Fibroblast of skin of left biceps (primary cell): ENCODE measurements at regions not wholly inside any gene's neighbourhood (a gene's known extent, or its start where the extent isn't known, plus 50 kb on each side); places are given as distances from the start of the nearest gene placed in this dataset.
"Not testable (repeated sequence)": the region's sequence is repeated elsewhere in the genome, so short reads cannot be mapped to it uniquely, and the experiment has no call there.

Source experiments
- DNase-seq, 2 experiments: peaks; one replicate each; pipeline ENCODE4 v3.0.0-alpha.2; 2013; ENCODE audit warnings: low read depth in 2 of 2

DNA sequence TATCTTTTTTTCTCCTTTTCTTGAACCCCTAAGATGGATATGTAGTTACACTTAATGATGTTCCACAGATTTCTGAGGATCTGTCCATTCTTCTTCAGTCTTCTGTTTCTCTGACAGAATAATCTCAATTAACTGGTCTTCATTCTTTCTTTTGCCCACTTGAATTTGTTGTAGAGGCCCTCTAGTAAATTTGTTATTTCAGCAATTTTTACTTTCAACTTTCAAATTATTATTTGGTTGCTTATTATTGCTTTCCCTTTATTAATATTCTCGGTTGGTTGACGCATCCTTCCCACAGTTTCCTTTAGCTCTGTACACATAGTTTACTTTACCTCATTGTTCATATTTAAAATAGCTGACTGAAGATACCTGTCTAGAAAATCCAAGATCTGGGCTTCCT, 1013.7 kb upstream of the CNTN5 start:
- DNase-seq, result no peak

DNA sequence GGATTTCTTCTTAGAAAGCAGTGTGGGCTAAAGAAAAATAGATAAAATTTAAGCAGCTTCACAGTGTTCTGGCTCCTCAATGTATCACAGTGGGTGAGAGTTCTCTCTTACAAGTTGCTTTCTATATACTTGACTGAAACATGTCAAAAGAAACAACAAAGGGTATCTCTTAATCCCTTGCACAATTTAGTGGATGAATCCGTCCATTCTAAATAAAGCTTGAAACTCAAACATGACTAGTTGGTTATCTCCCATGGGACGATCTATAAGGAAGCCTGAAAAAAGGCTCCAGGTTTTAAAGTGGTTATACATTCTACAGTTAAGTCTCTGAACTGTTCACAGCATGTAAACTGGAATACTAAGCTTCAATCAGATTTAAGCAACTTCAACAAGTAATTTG, 993.1 kb upstream of the CNTN5 start:
- DNase-seq, result no peak

DNA sequence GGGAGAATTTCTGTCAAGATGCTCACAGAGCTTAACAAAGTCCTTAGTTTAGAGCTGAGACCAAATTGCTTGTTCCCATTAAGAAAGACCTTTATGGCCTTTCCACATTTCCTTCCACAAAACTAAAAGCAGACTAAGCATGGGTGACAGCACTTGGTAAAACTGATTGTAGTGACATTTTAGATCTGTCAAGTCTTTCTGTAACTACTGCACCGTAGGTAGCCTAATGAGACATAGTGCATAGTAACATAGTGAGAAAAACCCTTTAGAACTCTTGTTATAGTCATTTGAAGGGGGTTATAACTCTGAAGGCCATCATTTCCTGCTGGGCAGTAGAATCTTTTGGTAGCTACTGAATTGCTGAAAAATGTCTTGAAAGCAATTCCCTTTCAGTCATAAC, 990.9 kb upstream of the CNTN5 start:
- no peak for DNase-seq

DNA sequence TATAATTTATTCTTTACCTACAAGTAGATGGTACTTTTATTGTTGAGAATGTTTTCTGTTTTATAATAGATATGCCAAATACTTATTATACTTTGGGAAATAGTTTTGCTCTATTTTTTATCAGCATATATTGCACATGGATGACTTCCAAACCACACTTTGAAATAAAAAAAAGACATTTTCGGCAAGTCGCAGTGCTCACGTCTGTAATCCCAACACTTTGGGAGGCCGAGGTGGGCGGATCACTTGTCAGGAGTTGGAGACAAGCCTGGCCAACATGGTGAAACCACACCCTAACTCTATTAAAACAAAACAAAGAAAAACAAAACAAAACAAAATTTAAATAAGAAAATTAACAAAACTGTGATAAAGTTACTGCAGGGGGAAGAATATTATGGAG, 983.9 kb upstream of the CNTN5 start:
- DNase-seq, result no peak

DNA sequence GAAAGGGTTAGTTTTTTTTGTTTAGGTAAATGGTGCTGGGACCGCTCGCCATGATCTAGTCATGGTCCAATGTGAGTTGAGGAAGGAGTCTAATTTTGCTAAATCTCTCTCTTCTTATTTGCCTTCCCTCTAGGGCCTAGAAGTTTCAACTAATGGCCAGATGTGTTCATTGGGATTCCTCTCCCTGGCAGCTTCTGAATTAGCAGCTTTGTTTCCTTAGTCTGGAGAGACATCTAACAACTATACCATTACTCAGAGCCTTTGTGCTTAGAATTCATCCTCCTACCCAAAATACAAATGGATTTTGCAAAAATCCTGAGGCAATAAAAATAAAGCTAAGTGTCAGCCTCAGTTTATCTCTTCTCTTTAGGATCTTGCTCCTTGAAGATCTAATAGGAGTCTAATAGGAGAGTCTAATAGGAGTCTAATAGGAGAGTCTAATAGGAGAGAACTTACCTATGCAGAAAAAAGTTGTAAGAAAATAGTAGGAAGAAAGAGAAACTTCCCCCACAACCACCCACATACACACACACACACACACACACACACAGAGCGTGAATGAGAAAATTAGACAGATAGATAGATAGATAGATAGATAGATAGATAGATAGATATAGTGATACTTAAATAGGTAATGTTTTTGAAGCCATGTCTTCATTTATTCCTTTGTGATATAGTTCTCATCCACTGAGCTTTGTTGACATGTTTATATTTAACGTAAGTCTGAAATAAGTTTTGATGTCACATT, 980.5 kb upstream of the CNTN5 start:
- DNase-seq, result no peak

DNA sequence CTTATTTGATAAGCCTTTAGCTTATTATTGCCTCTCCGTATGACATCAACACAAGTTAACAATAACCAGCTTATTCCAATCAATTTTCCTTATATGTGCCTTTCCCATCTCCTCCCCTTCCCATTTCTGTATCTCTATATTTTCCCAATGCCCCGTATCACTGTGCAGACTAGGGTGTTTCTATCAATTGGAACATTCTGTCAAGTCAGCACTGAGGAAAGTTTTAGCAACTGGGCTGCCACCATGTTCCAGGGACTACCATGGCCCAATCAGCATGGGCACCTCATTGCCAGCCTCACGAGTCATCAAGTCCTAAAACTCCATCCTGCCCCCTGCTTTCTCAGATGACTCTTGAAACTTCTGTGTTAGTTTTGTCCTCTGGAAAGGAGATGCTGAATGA, 973.1 kb upstream of the CNTN5 start:
- no peak for DNase-seq

DNA sequence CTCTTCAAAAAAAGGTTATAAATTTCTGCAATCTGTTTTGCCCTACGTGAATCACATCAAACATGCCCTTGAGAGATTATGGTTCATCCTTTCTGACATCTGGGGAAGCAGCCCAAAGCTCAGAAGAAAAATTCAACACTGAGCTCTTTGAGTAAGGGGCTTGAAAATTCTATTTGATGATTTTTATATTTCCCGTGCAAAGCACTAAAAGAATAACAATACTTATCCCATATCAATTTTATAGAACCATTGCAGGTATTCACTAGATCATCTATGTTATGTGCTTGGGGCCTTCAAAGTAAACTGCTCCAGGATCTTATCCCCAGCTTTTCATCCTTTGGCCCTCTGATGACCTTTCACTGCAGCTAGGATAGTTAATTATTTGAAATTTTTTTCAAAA, 966.9 kb upstream of the CNTN5 start:
- DNase-seq, result no peak

DNA sequence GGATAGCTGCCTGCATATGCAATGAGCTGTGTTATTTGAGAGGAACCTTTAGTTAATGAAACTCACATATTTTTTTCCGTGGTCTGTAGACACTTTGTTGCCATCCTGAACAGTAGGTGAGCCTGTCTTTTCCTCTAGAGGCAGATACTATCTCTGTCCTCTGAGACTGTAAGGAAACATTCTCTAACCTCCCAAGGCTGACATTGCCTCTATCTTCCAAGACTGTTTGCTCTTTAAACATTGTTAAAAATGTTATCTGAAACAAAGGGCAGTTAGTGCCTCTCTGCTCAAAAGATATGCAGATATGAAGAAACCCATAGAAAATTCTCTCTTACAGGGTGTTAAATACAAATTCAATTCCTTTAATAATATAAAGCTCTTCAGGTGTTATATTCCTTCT, 963.8 kb upstream of the CNTN5 start:
- no peak for DNase-seq

DNA sequence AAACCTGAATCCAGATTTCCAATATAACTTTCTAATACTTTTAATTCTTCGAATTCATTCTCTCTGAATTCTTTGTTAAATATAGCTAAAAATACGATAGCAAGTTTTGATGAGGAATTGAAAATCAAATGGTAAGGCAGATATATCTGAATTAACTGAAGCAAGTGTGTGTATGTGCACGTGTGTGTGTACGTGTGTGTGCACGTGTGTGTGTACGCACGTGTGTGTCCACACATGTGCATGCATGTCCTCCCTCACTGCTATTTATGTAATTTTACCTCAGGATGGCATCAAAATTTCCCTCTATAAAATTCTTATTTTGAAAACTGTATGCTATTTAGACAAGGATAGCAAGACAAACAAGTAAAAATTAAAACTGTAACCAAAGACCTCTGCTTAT, 961.3 kb upstream of the CNTN5 start:
- no peak for DNase-seq

DNA sequence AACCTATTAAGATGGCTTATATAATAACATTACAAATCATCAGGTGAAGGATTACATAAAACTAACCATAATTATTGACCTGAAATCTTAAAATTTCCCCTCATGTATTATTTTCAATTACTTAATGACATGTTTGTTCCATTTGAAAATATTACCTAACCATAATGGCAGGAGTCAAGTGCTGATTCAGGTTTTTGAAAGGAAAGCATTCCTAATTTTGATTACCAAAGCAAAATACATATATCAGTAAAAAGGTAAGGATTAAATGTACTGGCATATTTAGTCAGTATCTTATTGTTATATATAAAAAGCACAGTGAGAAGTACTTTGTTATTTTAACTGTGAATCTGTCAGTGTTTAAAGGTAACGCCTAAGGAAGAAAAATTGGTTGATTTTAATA, 960.0 kb upstream of the CNTN5 start:
- no peak for DNase-seq

DNA sequence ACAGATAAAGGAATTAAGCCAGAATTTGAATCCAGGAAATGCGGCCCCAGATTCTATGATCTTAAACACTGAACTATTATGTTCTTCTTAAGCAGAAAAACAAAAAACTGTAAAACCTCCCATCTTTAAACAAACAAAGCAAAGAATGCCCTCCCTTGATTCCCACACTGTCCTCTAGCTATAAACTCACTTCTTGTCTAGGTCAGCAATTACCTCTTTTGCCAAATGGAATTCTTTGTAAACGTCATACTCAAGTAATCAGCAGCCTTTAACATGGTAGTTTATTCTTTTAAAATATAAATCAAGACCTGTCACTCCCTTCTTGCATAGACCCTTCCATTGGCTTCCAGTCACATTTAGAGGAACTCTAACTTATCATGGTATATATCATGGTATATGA, 958.9 kb upstream of the CNTN5 start:
- no peak for DNase-seq

DNA sequence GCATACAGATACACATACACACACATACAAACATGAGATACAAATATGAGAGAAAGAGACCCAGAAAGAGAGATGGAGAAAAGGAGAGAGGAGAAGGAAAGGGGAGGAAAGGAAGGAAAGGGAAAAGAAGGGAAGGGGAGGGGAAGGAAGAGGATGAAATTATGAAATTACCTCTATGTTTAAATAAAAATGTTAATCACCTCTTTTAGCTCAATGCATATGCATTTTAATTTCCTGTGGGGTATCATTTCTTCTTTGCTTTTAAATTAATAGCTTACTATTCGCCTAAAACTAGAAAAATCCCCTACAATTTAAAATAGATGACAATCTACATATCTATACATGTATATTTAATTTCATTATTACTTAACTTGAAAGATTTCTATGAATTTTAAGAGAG, 958.0 kb upstream of the CNTN5 start:
- DNase-seq, result no peak

DNA sequence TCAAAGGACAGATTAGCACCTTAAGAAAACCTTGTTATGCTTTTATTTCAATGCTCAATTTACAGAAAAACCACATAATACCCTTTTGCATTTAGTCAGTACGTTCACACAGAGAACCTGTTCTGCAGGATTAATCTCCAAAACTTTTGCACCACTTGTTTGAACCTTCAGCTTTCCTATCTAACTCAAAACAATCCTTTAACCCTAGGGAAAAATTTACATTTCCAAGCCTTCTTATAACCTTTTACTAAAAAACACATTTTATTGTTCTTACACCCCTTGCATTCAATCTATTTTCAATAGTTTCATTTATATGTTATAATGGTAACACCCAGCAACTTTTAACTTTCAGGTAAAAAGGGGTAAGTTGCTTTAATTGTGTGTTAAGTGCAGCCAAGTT, 952.5 kb upstream of the CNTN5 start:
- DNase-seq, result no peak

DNA sequence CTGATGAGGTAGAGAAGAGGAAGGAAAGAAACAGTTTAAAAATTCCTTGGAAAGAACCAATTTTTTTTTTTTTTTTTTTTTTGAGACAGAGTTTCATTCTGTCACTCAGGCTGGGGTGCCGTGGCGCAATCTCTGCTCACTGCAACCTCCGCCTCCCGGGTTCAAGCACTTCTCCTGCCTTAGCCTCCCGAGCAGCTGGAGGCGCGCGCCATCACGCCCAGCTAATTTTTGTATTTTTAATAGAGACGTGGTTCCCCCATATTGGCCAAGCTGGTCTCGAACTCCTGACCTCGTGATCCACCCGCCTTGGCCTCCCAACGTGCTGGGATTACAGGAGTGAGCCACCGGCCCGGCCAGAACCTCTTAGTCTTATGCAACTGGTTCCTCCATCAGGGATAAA, 951.6 kb upstream of the CNTN5 start:
- not testable (repeated sequence) for DNase-seq

DNA sequence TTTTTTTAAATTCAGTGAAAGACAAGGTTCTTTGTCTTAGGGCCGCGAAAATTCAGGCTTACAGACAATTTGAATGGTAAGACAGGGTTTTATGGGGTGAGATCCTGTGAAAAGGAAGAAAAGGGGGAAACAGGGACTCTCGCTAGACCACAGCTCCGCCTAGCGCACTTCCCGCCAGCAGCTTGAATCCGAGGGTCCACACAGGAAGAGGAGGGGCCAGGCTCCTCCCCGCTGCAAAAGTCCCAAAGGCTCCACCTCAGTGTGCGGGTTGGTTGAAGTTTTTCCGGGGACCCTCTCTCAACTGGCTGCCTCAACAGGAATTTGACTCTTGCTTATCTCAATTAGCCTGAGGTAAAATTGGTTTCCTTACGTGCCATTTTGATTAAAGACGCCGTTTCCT, 950.9 kb upstream of the CNTN5 start:
- DNase-seq, result no peak

DNA sequence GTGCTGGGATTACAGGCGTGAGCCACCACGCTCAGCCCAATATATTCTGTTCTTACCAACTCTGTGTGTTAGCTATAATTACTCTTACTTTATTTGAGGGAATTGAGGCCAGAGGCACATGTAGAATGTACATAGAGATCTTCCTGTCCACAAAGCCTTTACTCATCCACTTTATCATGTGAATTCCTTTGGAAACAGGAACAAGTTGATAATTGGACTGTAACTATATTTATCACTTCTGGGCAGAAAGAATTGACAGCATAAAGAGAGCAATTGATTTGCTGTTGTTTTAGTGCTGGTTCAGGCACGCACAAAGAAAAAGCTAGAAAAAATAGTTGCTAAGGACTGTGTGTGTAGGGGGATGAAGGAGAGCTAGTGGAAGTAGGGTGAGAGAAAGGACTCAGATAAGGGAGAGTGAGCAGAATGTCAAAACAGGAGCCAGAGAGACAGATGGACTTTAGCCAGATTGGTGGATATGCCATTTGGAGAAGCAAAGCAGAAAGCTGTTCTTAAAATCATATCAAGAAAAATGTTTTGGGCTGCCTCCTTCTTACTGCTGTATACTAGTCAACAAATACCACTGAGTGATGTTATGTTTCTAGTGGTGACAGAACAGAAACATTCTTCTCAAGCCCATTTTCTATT, 929.8 kb upstream of the CNTN5 start:
- DNase-seq, result no peak

DNA sequence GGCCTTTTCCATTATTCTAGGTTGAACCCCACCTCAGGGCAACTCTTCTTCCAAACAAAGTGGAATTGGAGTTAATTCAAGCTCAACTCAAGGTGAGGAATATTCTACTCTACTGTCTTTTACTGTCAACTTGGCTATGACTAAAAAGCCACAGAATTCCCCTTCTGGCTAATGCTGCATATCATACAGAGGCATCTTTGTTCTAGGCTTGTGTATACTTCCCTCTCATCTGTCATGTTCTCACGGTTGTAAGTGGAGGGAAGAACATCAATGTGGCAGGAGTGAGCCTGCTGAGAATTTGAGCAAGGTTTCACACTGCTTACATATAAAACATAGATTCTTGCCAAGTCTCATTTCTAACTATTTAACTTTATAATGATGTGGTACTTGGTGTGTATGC, 921.4 kb upstream of the CNTN5 start:
- DNase-seq, result no peak

DNA sequence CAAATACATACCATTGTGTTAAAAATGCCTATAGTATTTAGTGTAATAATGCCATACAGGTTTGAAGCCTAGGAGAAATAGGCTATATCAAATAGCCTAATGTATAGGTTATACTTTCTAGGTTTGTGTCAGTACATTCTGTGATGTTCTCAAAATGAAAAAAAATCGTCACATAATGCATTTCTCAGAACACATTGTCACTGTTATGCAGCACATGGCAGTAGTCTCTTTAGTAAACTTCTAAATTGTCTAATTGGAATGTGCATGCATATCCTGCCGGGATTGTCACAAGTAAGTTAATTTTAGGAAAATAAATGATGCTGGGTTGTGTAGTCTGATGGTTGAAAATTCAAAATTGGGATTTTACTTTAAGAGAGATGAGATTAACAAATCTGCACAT, 920.1 kb upstream of the CNTN5 start:
- no peak for DNase-seq

DNA sequence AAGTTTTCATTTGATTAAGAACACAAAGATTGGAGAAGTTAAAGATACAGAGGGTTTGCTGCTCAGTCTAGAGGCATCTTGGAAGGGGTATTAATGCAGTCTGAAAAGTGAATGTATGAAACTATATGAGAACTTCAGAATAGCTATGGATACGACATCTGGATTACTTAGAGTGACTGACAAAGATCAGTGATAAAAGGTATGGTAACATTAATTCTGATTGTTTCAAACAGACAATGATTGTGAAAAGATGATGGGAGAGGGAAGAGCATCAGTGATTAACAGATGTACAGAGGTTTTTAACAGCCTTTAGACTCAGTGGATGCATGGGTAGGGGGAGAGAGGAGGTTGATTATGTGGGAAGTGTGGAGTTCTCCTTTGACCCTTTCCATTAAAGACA, 919.4 kb upstream of the CNTN5 start:
- no peak for DNase-seq

DNA sequence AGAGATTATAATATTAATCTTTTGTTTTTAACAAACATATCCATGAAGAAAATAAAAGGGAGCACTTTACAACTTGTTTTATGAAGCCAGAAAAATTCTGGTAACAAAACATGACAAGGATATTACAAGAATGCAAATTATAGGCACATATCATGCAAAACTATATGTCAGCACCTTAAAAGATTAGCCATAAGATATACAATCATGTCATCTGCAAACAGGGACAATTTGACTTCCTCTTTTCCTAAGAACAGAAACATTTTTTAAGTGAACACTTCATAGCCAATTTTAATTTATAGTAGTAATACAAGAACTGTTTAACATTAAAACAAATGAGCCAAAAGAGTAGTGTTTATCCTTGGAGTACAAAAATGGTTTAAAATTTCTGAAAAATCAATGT, 916.5 kb upstream of the CNTN5 start:
- no peak for DNase-seq

DNA sequence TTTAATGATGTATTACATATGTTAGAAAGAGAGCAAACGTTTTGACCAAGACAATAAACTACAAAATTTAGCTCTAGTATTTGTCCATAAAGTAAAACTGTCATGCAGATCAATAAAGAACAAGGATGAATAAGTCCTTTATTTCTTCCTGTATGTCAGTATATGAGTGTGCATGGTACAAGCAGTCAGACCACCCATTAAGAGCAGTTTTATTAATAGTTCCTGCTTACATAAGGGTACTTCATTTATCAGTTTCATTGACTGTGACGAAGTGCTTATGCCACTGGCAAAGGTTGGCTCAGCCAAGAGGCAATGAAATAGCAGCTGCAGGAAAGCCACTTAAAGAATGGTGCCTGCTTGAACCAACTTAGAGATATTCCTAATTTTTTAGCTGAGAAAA, 913.0 kb upstream of the CNTN5 start:
- DNase-seq, result no peak

DNA sequence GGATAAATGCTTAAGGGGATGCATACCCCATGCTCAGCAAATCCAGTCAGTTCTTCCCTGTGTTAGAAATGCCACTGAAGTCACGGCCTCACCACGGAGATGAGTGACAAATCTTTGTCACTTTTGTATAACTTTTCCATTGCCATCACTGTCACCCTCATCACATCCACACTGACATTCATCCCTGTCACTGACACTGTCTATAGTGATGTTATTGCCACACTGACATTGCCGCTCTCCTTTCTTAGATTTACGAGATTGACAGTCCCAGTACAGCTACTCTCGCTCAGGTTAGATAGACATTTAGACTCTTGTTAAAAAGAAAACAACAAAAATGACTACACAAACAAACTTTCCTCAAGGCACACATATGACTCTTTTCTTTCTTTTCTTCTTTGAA, 910.7 kb upstream of the CNTN5 start:
- no peak for DNase-seq

DNA sequence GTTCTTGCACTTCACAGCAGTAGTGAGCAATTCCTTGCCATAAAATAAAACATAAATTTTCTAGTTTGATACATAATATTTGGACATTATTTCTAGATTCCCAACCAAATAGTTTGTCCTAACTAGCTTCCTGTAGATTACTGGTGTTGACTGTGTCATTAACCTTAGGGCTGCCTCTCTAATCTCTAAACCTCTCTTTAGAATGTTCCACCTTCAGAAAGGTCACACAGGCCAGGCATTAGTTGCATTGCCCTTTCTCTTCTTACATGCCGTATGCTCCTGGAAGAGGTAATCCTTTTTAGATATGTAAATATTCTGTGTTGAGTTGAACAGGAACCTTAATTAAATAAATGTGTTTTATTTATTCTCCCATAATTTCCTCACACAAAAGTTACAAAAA, 904.9 kb upstream of the CNTN5 start:
- DNase-seq, result no peak

DNA sequence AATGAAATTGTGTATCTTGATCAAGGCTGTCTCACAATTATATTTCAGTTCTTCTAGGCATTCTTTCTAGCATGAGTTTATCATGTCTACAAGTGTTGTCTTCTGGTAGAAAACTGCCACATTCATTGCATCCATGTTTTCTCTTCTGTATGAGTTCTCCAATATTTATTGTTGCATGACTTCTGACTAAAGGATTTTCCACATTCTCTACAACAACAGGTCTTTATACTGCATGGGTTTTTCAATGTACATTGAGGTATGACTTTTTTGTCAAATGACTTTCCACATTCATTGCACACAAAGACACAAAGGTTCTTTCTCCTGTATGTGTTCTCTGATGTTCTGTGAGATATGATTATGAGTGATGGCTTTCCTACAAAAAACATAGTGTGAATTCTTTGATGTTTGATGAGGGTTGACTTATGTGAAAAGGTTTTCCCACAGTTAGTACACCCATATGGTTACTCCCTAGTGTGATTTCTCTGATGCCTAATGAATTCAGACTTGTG, 890.6 kb upstream of the CNTN5 start:
- DNase-seq, result no peak
